Keratinocyte (primary cell): ENCODE measurements at regions not wholly inside any gene's neighbourhood (a gene's known extent, or its start where the extent isn't known, plus 50 kb on each side); places are given as distances from the start of the nearest gene placed in this dataset.

Experiments used
- DNase-seq: peaks from one replicate; pipeline ENCODE4 v3.0.0-alpha.2; 2011; ENCODE audit warnings: low read depth, missing footprints, low spot score
- FAIRE-seq: peaks from 2 replicates; lab custom pipeline; 2011; peaks lifted over from hg19 to GRCh38; lab: Jason Lieb, UNC
- H2AFZ ChIP-seq: 2 replicates; pipeline ENCODE4 v1.6.0; 2012; ENCODE audit warnings: low read length, control low read depth, inconsistent platforms; ENCODE audit not compliant: control insufficient read depth
- H3K27ac ChIP-seq: 2 replicates; pipeline ENCODE4 v1.5.1; 2011; ENCODE audit warnings: low read length; ENCODE audit not compliant: control insufficient read depth, insufficient read depth
- H3K27me3 ChIP-seq: 3 replicates; pipeline ENCODE4 v1.6.0; 2011; ENCODE audit warnings: low read length; ENCODE audit not compliant: control insufficient read depth, insufficient read depth; ENCODE audit errors: extremely low read depth
- H3K36me3 ChIP-seq, 2 experiments: 2 replicates in 1 of 2; 3 replicates in 1 of 2; pipeline ENCODE4 v1.5.1; 2011; ENCODE audit warnings: low read length in 2 of 2, mild to moderate bottlenecking in 1 of 2; ENCODE audit not compliant: control insufficient read depth in 2 of 2, insufficient read depth in 2 of 2; ENCODE audit errors: extremely low read depth in 1 of 2
- H3K4me1 ChIP-seq: 3 replicates; pipeline ENCODE4 v1.5.1; 2011; ENCODE audit warnings: low read length; ENCODE audit not compliant: control insufficient read depth, insufficient read depth; ENCODE audit errors: extremely low read depth
- H3K4me2 ChIP-seq: 3 replicates; pipeline ENCODE4 v1.6.0; 2011; ENCODE audit warnings: low read depth, low read length; ENCODE audit not compliant: control insufficient read depth, insufficient read depth; ENCODE audit errors: extremely low read depth
- H3K4me3 ChIP-seq, 3 experiments: fragments of 200-600 bp in 1 of 3; sonication (generic) in 1 of 3; 2 replicates in 2 of 3; 3 replicates in 1 of 3; pipeline ENCODE4 v1.5.1; 2011 to 2016; ENCODE audit warnings: low read length in 3 of 3, mild to moderate bottlenecking in 3 of 3, control low read depth in 2 of 3, inconsistent platforms in 1 of 3, low read depth in 1 of 3, mixed read lengths in 1 of 3, mixed run types in 1 of 3, moderate library complexity in 1 of 3; ENCODE audit not compliant: control insufficient read depth in 2 of 3, insufficient read depth in 2 of 3; ENCODE audit errors: extremely low read depth in 1 of 3
- H3K79me2 ChIP-seq: 2 replicates; pipeline ENCODE4 v1.6.0; 2012; ENCODE audit warnings: low read length; ENCODE audit not compliant: control insufficient read depth, insufficient read depth
- H3K9ac ChIP-seq: 3 replicates; pipeline ENCODE4 v1.6.0; 2011; ENCODE audit warnings: low read length; ENCODE audit not compliant: control insufficient read depth, insufficient read depth; ENCODE audit errors: extremely low read depth
- H3K9me1 ChIP-seq: 3 replicates; pipeline ENCODE4 v1.6.0; 2011; ENCODE audit warnings: low read length; ENCODE audit not compliant: control insufficient read depth, insufficient read depth; ENCODE audit errors: extremely low read depth
- H3K9me3 ChIP-seq: 2 replicates; pipeline ENCODE4 v1.5.1; 2012; ENCODE audit warnings: low read depth, low read length; ENCODE audit not compliant: control insufficient read depth
- H4K20me1 ChIP-seq: 3 replicates; pipeline ENCODE4 v1.6.0; 2011; ENCODE audit warnings: low read length; ENCODE audit not compliant: control insufficient read depth, insufficient read depth; ENCODE audit errors: extremely low read depth
- EZH2 ChIP-seq: IDR thresholded peaks from one replicate; pipeline ENCODE4 v1.6.1; 2012; ENCODE audit warnings: inconsistent platforms, mild to moderate bottlenecking, low read length, moderate library complexity
- dilution Hi-C: fragments of 300-500 bp; cut with MboI; formaldehyde crosslinking; loops from one replicate; pipeline ENCODE4 v1.7.0; 2020; ENCODE audit warnings: low sequenced_read_pairs; ENCODE audit not compliant: extremely low pct_ligation_motif_present
- TF ChIP-seq, protein P1 (sequence below), 3 experiments: IDR thresholded peaks in 1 of 3; conservative IDR thresholded peaks in 1 of 3; optimal IDR thresholded peaks in 1 of 3; 2 replicates in 2 of 3; 3 replicates in 1 of 3; pipeline versions ENCODE3 to v1.5.1; 2011; ENCODE audit warnings: low read length in 3 of 3, mild to moderate bottlenecking in 3 of 3, moderate library complexity in 2 of 3, control low read depth in 1 of 3, inconsistent platforms in 1 of 3; ENCODE audit not compliant: insufficient read depth in 2 of 3; ENCODE audit errors: extremely low read depth in 1 of 3

DNA sequence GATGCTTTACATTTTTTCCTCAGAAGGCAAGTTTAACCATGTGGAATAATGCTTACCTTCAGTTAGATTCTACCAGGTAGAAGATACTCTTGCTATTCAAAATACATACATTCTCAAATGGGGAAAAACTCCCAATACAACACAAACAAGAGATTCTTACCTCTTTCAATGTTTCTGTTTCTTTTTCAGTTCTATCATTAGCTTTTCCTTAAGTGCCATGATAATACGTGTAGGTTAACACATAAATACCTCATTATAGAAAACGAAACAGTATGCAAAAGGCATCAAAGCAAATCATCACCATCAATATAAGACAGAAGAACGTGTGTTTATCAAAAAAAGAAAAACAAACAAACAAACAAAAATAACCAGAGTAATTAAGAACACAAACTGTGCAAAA, 300.7 kb upstream of the ROBO1 start:
- no peak for DNase-seq
- no peaks in the 10 kb centered on the region for H3K9me3 ChIP-seq
- TF ChIP-seq EZH2: no peak
- TF ChIP-seq, protein P1, sequence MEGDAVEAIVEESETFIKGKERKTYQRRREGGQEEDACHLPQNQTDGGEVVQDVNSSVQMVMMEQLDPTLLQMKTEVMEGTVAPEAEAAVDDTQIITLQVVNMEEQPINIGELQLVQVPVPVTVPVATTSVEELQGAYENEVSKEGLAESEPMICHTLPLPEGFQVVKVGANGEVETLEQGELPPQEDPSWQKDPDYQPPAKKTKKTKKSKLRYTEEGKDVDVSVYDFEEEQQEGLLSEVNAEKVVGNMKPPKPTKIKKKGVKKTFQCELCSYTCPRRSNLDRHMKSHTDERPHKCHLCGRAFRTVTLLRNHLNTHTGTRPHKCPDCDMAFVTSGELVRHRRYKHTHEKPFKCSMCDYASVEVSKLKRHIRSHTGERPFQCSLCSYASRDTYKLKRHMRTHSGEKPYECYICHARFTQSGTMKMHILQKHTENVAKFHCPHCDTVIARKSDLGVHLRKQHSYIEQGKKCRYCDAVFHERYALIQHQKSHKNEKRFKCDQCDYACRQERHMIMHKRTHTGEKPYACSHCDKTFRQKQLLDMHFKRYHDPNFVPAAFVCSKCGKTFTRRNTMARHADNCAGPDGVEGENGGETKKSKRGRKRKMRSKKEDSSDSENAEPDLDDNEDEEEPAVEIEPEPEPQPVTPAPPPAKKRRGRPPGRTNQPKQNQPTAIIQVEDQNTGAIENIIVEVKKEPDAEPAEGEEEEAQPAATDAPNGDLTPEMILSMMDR (optimal IDR thresholded peaks at IDR 0.05 in 1 of 3, IDR thresholded peaks at IDR 0.05 in 1 of 3, conservative IDR thresholded peaks at IDR 0.05 in 1 of 3; ENCODE audit: extremely low read depth in 1 of 3, insufficient read depth in 2 of 3, low read length in 3 of 3): no peak
- dilution Hi-C loops: no loop called here
- H3K9me1 ChIP-seq: no peaks in the 10 kb centered on the region
- H3K4me1 ChIP-seq: no peaks in the 10 kb centered on the region
- H4K20me1 ChIP-seq: no peaks in the 10 kb centered on the region
- no peak overlapping the region for H3K27ac ChIP-seq
- no peaks in the 10 kb centered on the region for H3K79me2 ChIP-seq
- H3K4me2 ChIP-seq: no peak overlapping the region
- no peak for FAIRE-seq
- no peak overlapping the region for H3K4me3 ChIP-seq
- no peaks in the 10 kb centered on the region for H3K27me3 ChIP-seq
- no peaks in the 10 kb centered on the region for H3K36me3 ChIP-seq
- H2AFZ ChIP-seq: no peak overlapping the region
- H3K9ac ChIP-seq: no peak overlapping the region

DNA sequence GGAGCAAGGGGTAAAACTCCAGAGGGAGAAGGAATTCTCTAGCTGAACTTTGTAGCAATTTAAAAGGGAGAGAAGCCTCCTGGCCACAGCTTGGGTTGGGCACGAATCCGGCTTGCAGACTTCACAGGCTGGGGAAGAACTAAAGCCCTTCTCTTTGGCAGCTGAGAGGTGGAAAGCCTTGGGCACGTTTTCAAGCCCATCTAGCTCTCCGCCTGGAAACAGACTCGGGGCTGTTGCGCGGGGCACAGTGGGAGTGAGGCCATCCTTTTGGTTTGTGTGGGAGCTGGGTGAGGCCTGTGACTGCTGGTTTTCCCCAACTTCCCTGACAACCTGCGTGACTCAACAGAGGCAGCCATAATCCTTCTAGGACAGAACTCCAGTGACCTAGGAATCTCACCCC, 295.7 kb upstream of the ROBO1 start:
- H3K9ac ChIP-seq: no peak overlapping the region
- no peak for FAIRE-seq
- H3K4me3 ChIP-seq: no peak overlapping the region
- no peaks in the 10 kb centered on the region for H3K27me3 ChIP-seq
- no peak overlapping the region for H2AFZ ChIP-seq
- TF ChIP-seq EZH2: no peak
- TF ChIP-seq, protein P1 (optimal IDR thresholded peaks at IDR 0.05 in 1 of 3, IDR thresholded peaks at IDR 0.05 in 1 of 3, conservative IDR thresholded peaks at IDR 0.05 in 1 of 3; ENCODE audit: extremely low read depth in 1 of 3, insufficient read depth in 2 of 3, low read length in 3 of 3): no peak
- H3K9me1 ChIP-seq: no peaks in the 10 kb centered on the region
- H3K4me2 ChIP-seq: no peak overlapping the region
- no peak overlapping the region for H3K27ac ChIP-seq
- H3K79me2 ChIP-seq: no peaks in the 10 kb centered on the region
- H3K9me3 ChIP-seq: no peaks in the 10 kb centered on the region
- H4K20me1 ChIP-seq: no peaks in the 10 kb centered on the region
- no peaks in the 10 kb centered on the region for H3K36me3 ChIP-seq
- DNase-seq: no peak
- dilution Hi-C loops: no loop called here
- H3K4me1 ChIP-seq: no peaks in the 10 kb centered on the region
